GM12891 (cell line): ENCODE measurements at regions not wholly inside any gene's neighbourhood (a gene's known extent, or its start where the extent isn't known, plus 50 kb on each side); places are given as distances from the start of the nearest gene placed in this dataset.

ENCODE experiments used
- POLR2A ChIP-seq: IDR thresholded peaks from 2 replicates; pipeline ENCODE4 v1.6.1; 2011; ENCODE audit warnings: low read depth, low read length, control low read depth
- POLR2AphosphoS5 ChIP-seq: IDR thresholded peaks from 2 replicates; pipeline ENCODE4 v1.6.1; 2011; ENCODE audit warnings: low read depth, low read length, control low read depth

- TF ChIP-seq POLR2A (no peak), POLR2AphosphoS5 (no peak)
Observed at GRCh38 chr1:101357444-101357986, 120.7 kb downstream of the S1PR1 start.
